ENCODE measurements at regions not wholly inside any gene's neighbourhood (a gene's known extent, or its start where the extent isn't known, plus 50 kb on each side); places are given as distances from the start of the nearest gene placed in this dataset.
"Not testable (repeated sequence)": the region's sequence is repeated elsewhere in the genome, so short reads cannot be mapped to it uniquely, and the experiment has no call there.

- no peak for DNase-seq (ENCODE audit: low spot score)
These were observed 122.6 kb downstream of the INHBA start for GRCh38 chr7:41579961-41580935.

- no peak for DNase-seq (ENCODE audit: low spot score)
These were observed 124.2 kb downstream of the INHBA start for GRCh38 chr7:41578700-41579099.

GRCh38 chr7:41576166-41576565 lies 126.7 kb downstream of the INHBA start:
- no peak for DNase-seq (ENCODE audit: low spot score)

GRCh38 chr7:41574377-41574776 lies 128.5 kb downstream of the INHBA start:
- DNase-seq (ENCODE audit: low spot score): no peak

GRCh38 chr7:41573862-41574261 lies 129.0 kb downstream of the INHBA start:
- no peak for DNase-seq (ENCODE audit: low spot score)

GRCh38 chr7:41573443-41573842 lies 129.4 kb downstream of the INHBA start:
- no peak for DNase-seq (ENCODE audit: low spot score)

GRCh38 chr7:41573015-41573414 lies 129.9 kb downstream of the INHBA start:
- no peak for DNase-seq (ENCODE audit: low spot score)

- DNase-seq (ENCODE audit: low spot score): no peak
These were observed 131.3 kb downstream of the INHBA start for GRCh38 chr7:41571573-41571972.

- no peak for DNase-seq (ENCODE audit: low spot score)
These were observed 132.1 kb downstream of the INHBA start for GRCh38 chr7:41570766-41571165.

GRCh38 chr7:41568135-41568534 lies 134.8 kb downstream of the INHBA start:
- no peak for DNase-seq (ENCODE audit: low spot score)

- no peak for DNase-seq (ENCODE audit: low spot score)
These were observed 135.2 kb downstream of the INHBA start for GRCh38 chr7:41567731-41568114.

GRCh38 chr7:41567031-41567730 lies 135.7 kb downstream of the INHBA start:
- DNase-seq (ENCODE audit: low spot score): no peak

- no peak for DNase-seq (ENCODE audit: low spot score)
These were observed 136.3 kb downstream of the INHBA start for GRCh38 chr7:41566581-41566980.

GRCh38 chr7:41565655-41566054 lies 137.2 kb downstream of the INHBA start:
- DNase-seq (ENCODE audit: low spot score): no peak

GRCh38 chr7:41559426-41559825 lies 143.5 kb downstream of the INHBA start:
- no peak for DNase-seq (ENCODE audit: low spot score)

GRCh38 chr7:41554481-41554880 lies 148.4 kb downstream of the INHBA start:
- no peak for DNase-seq (ENCODE audit: low spot score)

- DNase-seq (ENCODE audit: low spot score): not testable (repeated sequence)
These were observed 152.8 kb downstream of the INHBA start for GRCh38 chr7:41550046-41550445.

GRCh38 chr7:41544241-41544640 lies 158.6 kb downstream of the INHBA start:
- no peak for DNase-seq (ENCODE audit: low spot score)

GRCh38 chr7:41540601-41541000 lies 162.3 kb downstream of the INHBA start:
- no peak for DNase-seq (ENCODE audit: low spot score)

GRCh38 chr7:41538810-41539724 lies 163.8 kb downstream of the INHBA start:
- DNase-seq (ENCODE audit: low spot score): no peak

GRCh38 chr7:41536873-41537665 lies 165.8 kb downstream of the INHBA start:
- DNase-seq (ENCODE audit: low spot score): no peak
